Activated gamma-delta T cell treated with anti-CD3 and anti-CD28 coated beads, Interleukin-2, amount 50 U/mL, for 16 hours (primary cell): ENCODE measurements at regions not wholly inside any gene's neighbourhood (a gene's known extent, or its start where the extent isn't known, plus 50 kb on each side); places are given as distances from the start of the nearest gene placed in this dataset.
"Not testable (repeated sequence)": the region's sequence is repeated elsewhere in the genome, so short reads cannot be mapped to it uniquely, and the experiment has no call there.

Experiments used
- DNase-seq: peaks from one replicate; pipeline ENCODE4 v3.0.0-alpha.2; 2020; ENCODE audit warnings: low read depth

DNA sequence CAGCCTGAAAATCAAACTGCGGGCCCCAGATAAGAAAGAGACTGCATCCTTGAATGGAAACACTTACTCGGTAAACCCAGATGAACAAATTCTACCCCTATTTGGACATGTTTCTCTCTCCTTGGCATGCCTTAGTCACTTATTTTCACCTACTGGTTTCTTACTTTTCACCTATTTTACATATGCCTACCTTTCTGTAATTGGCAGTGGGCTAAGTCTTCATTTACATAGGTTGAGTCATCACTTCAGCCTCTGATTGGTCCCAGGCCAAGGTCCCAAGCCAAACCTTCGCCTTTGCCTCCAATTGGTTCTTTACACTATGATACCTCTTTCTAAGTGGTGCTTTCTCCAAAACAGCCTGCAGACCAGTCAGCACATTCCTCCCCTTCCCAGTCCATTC lies 111.3 kb downstream of the DYRK2 start:
- no peak for DNase-seq

GRCh38 chr12:67760586-67761275 lies 112.2 kb downstream of the DYRK2 start:
- DNase-seq, result no peak

DNA sequence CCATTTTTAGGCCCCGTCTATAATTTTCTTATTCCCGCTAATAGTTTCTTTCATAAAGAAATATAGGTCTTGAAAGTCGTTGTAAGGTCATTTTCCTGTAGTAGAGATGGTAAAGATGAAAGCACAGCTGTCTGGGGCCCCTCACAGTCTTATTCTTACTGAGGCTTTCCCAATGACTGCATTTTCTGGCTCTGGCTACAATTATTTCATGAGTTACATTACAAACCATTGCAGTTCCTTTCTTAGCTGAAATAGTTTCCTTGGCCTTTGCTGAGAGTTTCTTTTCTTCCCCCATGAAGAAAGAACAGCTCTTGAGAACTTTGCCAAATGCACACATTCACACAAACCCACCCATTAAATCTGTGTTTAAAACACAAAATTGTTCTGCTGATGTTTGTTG lies 113.0 kb downstream of the DYRK2 start:
- no peak for DNase-seq

DNA sequence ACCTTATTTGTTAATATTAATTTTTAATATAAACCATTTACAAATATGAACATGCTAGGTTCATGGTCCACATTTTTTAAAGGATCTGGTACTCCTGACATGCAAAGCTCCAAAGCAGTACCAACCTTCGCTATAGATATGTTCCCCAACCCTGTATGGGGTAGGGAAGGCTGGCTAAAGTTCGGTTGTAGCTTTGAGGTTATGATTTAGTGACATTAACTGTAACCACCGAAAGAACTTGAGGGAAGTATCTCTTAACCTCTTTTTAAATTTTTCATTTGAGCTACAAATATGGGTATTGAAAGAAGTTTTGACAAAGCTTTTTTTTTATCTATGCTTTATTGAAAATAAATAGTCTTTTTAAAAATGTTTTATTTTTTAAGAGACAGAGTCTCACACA lies 115.5 kb downstream of the DYRK2 start:
- DNase-seq, result no peak

DNA sequence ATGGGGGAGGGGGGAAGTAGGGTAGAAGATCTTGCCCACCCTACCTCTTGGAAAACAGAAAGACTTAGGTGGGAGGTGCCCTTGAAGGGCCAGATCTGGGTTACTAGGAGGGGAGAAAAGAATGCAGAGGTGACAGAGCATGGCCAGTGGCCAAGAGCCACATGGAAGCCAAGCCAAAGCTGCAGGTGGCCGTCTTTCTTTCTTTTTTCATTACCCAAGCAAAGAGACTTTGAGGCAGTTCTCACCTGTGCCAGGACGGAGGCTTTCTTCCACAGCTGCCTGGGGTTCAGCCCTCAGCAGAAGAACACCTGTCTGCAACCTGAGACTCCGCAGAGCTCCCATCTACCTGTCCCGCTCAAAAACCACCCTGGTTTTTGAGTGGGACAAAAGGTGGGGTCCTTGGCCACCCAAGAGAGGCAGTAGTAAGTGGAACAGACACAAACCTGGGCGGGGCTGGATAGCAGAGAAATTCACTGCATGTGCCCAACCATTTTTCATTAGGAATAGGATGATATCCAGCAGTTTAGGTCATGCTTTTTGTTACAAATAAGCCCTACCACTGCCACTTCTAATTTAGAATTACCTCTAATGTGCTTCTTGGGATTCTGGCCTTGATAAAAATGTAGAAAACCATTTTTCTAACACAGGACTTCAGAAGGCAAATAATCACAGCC lies 116.5 kb downstream of the DYRK2 start:
- DNase-seq, result no peak

DNA sequence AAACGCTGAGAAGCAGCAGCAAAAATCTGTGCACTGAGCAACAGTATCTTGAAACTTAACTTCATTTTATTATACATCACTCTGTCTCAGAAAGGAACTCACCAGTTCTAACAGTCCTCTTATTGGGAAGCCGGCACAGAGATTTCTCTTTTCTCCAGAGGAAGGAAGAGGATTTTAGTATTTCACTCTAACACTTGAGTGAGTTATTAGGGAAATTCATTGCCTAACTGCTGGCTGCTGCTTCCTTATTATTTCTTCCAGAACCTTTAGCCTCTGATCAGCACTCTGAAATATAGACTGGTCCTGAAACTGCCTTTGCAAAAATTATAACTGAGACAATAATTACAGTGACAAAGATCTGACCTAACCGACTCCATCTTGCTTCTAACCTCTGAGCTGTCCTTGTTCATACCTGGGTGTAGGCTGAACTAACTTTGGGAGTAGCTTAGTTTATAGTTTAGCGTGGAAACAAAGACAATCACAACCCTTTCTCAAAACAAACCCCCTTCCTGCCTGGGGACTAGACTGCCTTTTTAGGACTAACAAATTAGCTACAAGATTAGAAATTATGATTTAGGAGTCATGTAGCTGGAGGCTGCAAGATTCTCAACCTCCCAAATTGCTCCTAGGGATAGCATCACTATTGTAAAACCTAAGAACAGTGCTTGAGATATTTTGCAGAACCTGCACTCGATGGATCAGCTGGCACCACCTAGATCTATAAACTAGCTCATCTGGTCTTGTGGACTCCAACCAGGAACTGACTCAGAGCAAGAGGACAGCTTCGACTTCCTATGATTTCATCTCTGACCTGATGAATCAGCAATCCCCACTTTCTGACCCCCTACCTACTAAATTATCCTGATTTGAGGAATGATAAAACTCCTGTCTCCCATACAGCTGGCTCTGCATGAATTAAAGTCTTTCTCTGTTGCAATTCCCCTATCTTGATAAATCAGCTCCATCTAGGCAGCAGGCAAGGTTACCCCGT lies 117.5 kb downstream of the DYRK2 start:
- no peak for DNase-seq

GRCh38 chr12:67772267-67773169 lies 124.0 kb downstream of the DYRK2 start:
- no peak for DNase-seq

DNA sequence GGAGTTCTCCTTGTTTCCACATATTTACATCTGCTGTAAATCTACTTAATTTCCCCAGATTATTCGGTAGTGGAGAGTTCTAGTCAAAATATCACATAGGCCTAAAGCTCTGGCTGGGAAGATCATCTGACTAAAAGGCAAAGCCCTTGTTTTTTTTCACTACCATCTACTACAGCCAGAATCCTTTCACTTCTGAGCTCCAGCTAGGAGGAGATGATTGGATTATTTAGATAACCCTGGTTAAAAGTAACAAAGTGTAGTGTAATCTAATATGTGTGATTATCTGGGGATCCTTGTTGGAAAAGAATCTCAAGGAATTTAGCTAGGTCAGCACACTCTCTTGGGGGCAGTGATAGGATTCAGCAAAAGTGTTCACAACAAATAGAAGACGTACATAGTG lies 125.4 kb downstream of the DYRK2 start:
- no peak for DNase-seq

- DNase-seq, result no peak
Observed at GRCh38 chr12:67774983-67775587, 126.5 kb downstream of the DYRK2 start.

DNA sequence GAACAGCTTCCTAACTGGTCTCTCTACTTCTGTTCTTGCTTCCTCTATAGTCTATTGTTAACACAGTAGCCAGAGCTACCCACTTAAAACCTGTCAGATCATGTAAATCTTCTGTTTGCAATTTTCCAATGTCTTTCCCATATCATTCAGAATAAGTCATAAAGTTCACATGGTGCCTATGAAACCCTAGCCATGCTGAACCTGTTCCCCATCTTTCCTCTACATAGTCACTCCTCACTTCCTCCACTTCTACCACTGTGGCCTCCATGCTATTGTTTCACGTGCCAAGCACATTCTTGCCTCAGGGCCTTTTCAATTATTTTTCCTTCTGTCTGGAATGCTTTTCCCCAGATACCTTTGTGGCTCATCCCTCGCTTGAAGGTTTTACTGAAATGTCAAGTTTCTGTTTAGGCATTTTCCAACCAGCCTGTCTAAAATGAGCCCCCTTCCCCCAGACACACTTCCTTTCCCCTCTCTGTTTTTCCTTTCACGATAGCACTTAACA lies 132.1 kb downstream of the DYRK2 start:
- no peak for DNase-seq

DNA sequence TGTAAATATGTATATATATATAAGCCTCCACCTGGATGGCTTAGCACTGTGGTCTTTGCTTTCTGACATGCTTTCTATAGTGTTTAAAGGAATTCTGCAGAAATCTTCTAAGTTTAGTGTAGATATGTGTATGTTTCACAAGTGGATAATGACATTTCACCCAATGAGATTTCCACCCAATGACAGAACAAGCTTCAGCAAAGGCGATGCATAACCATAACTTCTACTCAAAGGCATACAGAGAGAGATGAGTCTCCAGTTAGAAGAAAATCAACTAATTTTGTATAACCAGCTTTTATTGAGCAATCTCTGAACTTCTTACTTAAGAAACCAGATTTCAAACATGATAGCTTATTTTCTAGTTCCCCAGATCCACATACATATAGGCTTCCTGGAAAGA lies 134.0 kb downstream of the DYRK2 start:
- no peak for DNase-seq

DNA sequence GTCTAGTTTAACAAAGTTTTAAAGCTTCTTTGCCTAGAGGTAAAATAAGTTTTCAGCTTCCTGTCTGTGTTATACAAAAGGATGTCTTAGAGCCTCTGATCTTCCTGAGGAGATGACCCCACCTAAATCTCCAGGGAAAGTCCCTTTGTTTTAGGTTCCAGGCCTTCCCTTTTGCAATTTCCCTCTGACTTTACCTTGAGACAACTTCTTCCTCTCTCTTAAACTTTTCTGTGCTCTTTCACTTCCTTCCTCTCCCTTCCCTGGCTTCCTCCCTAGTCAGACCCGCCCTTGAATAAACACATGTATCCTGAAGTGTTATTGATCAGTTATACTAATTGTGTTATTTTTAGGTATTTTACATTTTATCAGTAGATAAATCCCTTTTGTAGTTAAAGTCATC lies 134.8 kb downstream of the DYRK2 start:
- DNase-seq, result no peak

GRCh38 chr12:67784831-67785230 lies 136.3 kb downstream of the DYRK2 start:
- no peak for DNase-seq

GRCh38 chr12:67786086-67786485 lies 137.5 kb downstream of the DYRK2 start:
- no peak for DNase-seq

DNA sequence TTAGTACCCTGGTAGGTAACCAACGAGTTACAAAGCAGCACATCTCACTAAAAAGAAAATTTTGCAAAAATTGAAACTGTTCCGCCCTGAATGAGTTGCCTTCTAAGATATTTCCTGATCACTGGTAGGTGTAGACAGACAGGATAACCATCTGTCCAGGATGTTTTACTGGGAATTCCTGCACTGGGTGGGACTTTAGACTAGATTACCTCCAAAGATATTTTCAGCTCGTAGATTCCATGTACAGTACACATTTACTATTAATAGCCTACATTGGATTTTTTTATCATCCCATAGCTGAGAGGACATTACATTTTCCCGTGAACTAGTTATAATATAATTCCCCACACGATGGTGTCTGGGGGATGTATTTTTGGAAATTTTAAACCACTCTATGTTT lies 139.6 kb downstream of the DYRK2 start:
- no peak for DNase-seq

- DNase-seq, result no peak
Observed at GRCh38 chr12:67789266-67789665, 140.7 kb downstream of the DYRK2 start.

DNA sequence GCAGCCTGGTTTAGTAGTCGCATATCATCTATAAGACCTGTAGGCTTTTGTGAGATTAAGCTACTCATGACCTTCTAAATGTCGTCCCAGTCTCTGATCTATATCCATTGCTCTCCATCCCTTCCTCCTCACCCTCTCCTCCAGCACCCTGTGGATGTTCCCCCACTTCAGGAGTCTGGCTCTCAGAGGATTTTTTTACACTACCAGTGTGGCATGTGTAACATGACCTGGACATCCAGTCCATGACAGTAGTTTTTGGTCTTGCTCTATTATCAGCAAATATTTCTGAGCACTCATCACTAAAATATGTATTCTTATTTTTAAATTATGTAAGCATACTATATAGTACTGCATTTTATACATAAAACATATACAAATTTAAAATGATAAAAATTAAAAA lies 142.1 kb downstream of the DYRK2 start:
- no peak for DNase-seq

DNA sequence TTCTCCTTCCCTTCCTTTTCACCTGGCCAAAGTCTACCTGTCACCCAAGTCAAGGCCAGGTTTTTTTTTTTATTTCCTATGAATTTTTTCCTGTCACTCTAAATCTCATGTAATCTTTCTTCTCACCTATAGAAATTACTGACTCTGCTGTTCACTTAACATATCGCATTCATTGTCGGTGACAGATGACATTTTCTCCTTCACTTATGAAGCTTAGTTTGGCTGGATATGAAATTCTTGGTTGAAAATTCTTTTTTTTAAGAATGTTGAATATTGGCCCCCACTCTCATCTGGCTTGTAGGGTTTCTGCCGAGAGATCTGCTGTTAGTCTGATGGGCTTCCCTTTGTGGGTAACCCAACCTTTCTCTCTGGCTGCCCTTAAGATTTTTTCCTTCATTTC lies 142.8 kb downstream of the DYRK2 start:
- not testable (repeated sequence) for DNase-seq

DNA sequence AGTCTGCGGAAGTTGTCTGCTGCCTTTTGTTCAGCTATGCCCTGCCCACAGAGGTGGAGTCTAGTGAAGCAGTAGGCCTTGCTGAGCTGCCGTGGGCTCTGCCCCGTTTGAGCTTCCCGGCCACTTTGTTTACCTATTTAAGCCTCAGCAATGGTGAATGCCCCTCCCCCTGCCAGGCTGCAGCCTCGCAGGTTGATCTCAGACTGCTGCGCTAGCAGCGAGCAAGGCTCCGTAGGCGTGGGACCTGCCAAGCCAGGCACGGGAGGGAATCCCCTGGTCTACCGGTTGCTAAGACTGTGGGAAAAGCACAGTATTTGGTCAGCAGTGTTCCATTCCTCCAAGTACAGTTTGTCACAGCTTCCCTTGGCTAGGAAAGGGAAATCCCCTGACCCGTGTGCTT lies 143.6 kb downstream of the DYRK2 start:
- no peak for DNase-seq

- no peak for DNase-seq
Observed at GRCh38 chr12:67794161-67794560, 145.6 kb downstream of the DYRK2 start.

GRCh38 chr12:67795236-67795635 lies 146.7 kb downstream of the DYRK2 start:
- no peak for DNase-seq
